ENCODE measurements at regions not wholly inside any gene's neighbourhood (a gene's known extent, or its start where the extent isn't known, plus 50 kb on each side); places are given as distances from the start of the nearest gene placed in this dataset.

DNA sequence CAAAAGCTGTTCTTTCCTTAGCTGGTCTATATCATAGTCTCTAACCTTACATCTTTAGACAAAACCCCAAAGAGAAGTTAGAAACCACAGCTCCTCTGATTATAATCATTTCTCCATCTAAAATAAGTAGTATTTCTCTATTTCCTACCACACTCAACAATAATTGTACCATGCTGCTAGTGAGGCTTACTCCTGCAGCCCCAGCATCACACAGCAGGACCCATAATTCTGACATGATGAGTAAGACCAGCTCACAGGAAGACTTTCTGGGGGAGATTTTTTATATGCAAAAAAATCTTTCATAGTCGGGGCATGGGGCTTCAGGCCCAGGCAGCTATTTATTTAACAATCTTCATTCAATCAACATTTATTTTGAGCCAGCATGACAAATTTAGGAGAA, 441.6 kb downstream of the DYNC2H1 start:
- H3K36me3 Mint-ChIP-seq = no peaks in the 10 kb centered on the region
- Histone ChIP-seq H3K4me1 (ENCODE audit: control insufficient read depth, insufficient read depth, low read length) (no peaks in the 10 kb centered on the region), H3K36me3 (ENCODE audit: control insufficient read depth, insufficient read depth, low read length) (no peaks in the 10 kb centered on the region), H3K27me3 (ENCODE audit: control insufficient read depth, insufficient read depth, low read length) (no peaks in the 10 kb centered on the region), H3K9me3 (ENCODE audit: control insufficient read depth, insufficient read depth, low read length) (no peaks in the 10 kb centered on the region), H3K27ac (ENCODE audit: low read length) (no peak overlapping the region), H3K4me3 (ENCODE audit: low read length) (no peak overlapping the region)
- peaks cover 3 to 6% of the 10 kb centered on the region in 2 donors for H3K9me3 Mint-ChIP-seq
- intact Hi-C loops (cut with micrococcal nuclease) = no loop called here
- H3K4me3 Mint-ChIP-seq = no peak overlapping the region
- ATAC-seq = no peak
- TF ChIP-seq, protein P1, sequence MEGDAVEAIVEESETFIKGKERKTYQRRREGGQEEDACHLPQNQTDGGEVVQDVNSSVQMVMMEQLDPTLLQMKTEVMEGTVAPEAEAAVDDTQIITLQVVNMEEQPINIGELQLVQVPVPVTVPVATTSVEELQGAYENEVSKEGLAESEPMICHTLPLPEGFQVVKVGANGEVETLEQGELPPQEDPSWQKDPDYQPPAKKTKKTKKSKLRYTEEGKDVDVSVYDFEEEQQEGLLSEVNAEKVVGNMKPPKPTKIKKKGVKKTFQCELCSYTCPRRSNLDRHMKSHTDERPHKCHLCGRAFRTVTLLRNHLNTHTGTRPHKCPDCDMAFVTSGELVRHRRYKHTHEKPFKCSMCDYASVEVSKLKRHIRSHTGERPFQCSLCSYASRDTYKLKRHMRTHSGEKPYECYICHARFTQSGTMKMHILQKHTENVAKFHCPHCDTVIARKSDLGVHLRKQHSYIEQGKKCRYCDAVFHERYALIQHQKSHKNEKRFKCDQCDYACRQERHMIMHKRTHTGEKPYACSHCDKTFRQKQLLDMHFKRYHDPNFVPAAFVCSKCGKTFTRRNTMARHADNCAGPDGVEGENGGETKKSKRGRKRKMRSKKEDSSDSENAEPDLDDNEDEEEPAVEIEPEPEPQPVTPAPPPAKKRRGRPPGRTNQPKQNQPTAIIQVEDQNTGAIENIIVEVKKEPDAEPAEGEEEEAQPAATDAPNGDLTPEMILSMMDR (IDR thresholded peaks at IDR 0.05) = no peak
- no peaks in the 10 kb centered on the region for H3K27me3 Mint-ChIP-seq (ENCODE audit: low read depth in 2 of 2)
- no peak for DNase-seq
- no peaks in the 10 kb centered on the region for H3K4me1 Mint-ChIP-seq
- no CpG with 5 or more reads among the region's 1 CpG for WGBS (ENCODE audit: insufficient coverage)
- H3K27ac Mint-ChIP-seq = no peak overlapping the region

DNA sequence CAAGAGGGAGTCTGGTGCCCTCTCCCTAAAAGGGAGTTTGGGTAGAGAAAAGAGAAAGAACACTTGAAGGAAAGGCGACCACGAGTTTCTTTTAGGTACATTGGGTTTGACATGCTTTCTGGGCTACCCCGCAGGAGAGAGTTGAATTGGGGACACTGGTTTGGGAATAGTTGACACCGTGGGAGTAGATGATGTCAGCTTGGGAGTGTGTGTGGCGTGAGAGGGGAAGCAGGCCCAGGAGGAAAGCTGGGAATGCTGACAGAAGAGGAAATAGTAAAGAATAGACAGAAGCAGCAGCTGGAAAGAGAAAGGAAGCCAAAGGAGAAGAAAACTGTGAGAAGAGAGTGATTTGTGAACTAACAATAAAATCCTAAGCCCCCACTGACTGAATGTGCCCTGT, 442.9 kb downstream of the DYNC2H1 start:
- Mint-ChIP-seq H3K9me3 (peaks cover 3 to 6% of the 10 kb centered on the region in 2 donors), H3K4me1 (no peaks in the 10 kb centered on the region), H3K36me3 (no peaks in the 10 kb centered on the region), H3K4me3 (no peak overlapping the region), H3K27me3 (ENCODE audit: low read depth in 2 of 2) (no peaks in the 10 kb centered on the region), H3K27ac (no peak overlapping the region)
- TF ChIP-seq, protein P1 (IDR thresholded peaks at IDR 0.05) = no peak
- Histone ChIP-seq H3K9me3 (ENCODE audit: control insufficient read depth, insufficient read depth, low read length) (no peaks in the 10 kb centered on the region), H3K4me1 (ENCODE audit: control insufficient read depth, insufficient read depth, low read length) (no peaks in the 10 kb centered on the region), H3K27ac (ENCODE audit: low read length) (no peak overlapping the region), H3K4me3 (ENCODE audit: low read length) (no peak overlapping the region), H3K27me3 (ENCODE audit: control insufficient read depth, insufficient read depth, low read length) (no peaks in the 10 kb centered on the region), H3K36me3 (ENCODE audit: control insufficient read depth, insufficient read depth, low read length) (no peaks in the 10 kb centered on the region)
- intact Hi-C loops (cut with micrococcal nuclease) = no loop called here
- DNase-seq = no peak
- ATAC-seq = no peak
- 78% methylated on average over 5 of the region's 5 CpGs for WGBS (ENCODE audit: insufficient coverage)

DNA sequence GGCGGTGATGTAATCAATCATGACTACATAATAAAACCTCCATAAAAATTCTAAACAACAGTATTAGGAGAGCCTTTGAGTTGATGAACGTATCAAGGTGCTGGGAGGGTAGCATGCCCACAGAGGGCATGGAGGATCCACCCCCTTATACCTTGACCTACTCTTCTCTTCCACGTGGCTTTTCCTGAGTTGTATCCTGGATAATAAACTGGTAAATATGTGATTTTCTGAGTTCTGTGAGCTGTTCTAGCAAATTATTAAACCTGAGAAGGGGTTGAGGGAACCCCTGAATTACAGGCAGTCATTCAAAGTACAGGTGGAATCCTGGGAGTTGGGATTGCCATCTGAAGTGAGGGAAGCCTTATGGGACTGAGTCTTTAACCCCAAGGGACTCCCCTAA, 446.9 kb downstream of the DYNC2H1 start:
- Mint-ChIP-seq H3K27me3 (ENCODE audit: low read depth in 2 of 2) (no peaks in the 10 kb centered on the region), H3K4me1 (no peaks in the 10 kb centered on the region)

DNA sequence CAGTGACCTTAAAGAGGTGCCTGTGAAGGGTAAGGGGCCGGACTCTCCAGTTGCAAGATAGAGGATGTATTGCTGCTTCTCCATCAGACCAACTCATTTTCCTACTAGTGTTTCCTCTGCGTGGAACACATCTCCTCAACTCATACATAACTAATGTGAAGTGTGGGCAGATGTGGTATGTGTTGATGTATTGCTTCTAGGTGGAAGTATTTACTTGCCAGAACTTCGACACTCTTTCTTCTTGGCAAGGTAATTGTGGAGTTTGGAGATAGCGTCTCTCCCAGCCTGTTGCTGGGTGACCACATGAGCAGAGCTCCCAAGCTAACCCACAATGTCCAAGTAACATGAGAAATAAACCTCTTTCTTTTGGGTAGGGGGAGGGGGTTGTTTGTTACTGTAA, 456.9 kb downstream of the DYNC2H1 start:
- intact Hi-C loops (cut with micrococcal nuclease) = no loop called here
- Mint-ChIP-seq H3K4me3 (no peak overlapping the region), H3K4me1 (no peaks in the 10 kb centered on the region), H3K36me3 (peaks cover 6% of the 10 kb centered on the region), H3K27ac (no peak overlapping the region), H3K27me3 (ENCODE audit: low read depth in 2 of 2) (no peaks in the 10 kb centered on the region), H3K9me3 (peaks cover 4 to 5% of the 10 kb centered on the region in 2 donors)
- ATAC-seq = no peak
- no peak overlapping the region for H3K4me3 ChIP-seq (ENCODE audit: low read length)
- no peak overlapping the region for H3K27ac ChIP-seq (ENCODE audit: low read length)
- H3K4me1 ChIP-seq (ENCODE audit: control insufficient read depth, insufficient read depth, low read length) = no peaks in the 10 kb centered on the region
- H3K27me3 ChIP-seq (ENCODE audit: control insufficient read depth, insufficient read depth, low read length) = no peaks in the 10 kb centered on the region
- TF ChIP-seq, protein P1 (IDR thresholded peaks at IDR 0.05) = no peak
- H3K9me3 ChIP-seq (ENCODE audit: control insufficient read depth, insufficient read depth, low read length) = no peaks in the 10 kb centered on the region
- 100% methylated on average over 1 of the region's 4 CpGs for WGBS (ENCODE audit: insufficient coverage)
- DNase-seq = no peak
- H3K36me3 ChIP-seq (ENCODE audit: control insufficient read depth, insufficient read depth, low read length) = no peaks in the 10 kb centered on the region

More for the DNA sequence above, 446.9 kb downstream of the DYNC2H1 start:
- no peak overlapping the region for H3K4me3 ChIP-seq (ENCODE audit: low read length)
- H3K36me3 ChIP-seq (ENCODE audit: control insufficient read depth, insufficient read depth, low read length) = no peaks in the 10 kb centered on the region
- H3K4me3 Mint-ChIP-seq = no peak overlapping the region
- no peaks in the 10 kb centered on the region for H3K4me1 ChIP-seq (ENCODE audit: control insufficient read depth, insufficient read depth, low read length)
- H3K9me3 ChIP-seq (ENCODE audit: control insufficient read depth, insufficient read depth, low read length) = no peaks in the 10 kb centered on the region
- H3K36me3 Mint-ChIP-seq = no peaks in the 10 kb centered on the region
- ATAC-seq (no peak), DNase-seq (no peak)
- TF ChIP-seq, protein P1 (IDR thresholded peaks at IDR 0.05) = no peak
- no peak overlapping the region for H3K27ac ChIP-seq (ENCODE audit: low read length)
- intact Hi-C loops (cut with micrococcal nuclease) = no loop called here
- no peaks in the 10 kb centered on the region for H3K27me3 ChIP-seq (ENCODE audit: control insufficient read depth, insufficient read depth, low read length)
- no peak overlapping the region for H3K27ac Mint-ChIP-seq
- whole genome bisulfite sequencing (ENCODE audit: insufficient coverage) = 67% methylated on average over 1 of the region's 3 CpGs
- peaks cover 5 to 11% of the 10 kb centered on the region in 2 donors for H3K9me3 Mint-ChIP-seq
